ENCODE measurements at regions not wholly inside any gene's neighbourhood (a gene's known extent, or its start where the extent isn't known, plus 50 kb on each side); places are given as distances from the start of the nearest gene placed in this dataset.
A peak's percentile ranks its signal among the peaks of the same experiment; 100 is the strongest.

- Histone ChIP-seq H4K20me1 (ENCODE audit: insufficient read depth) (no peaks in the 10 kb centered on the region), H3K9me2 (ENCODE audit: insufficient read depth) (0 out of 2 replicates have a peak, but pooled peaks cover 3% of the 10 kb centered on the region), H3K27ac (0 out of 2 replicates have a peak overlapping the region, but pooled peaks have one; percentile 27), H3F3A (ENCODE audit: insufficient read depth) (no peaks in the 10 kb centered on the region), H3K36me3 (ENCODE audit: low read depth) (no peaks in the 10 kb centered on the region), H3K4me2 (ENCODE audit: unreplicated experiment) (no peak overlapping the region), H3K4me3 (no peak overlapping the region), H3K9ac (no peak overlapping the region), H3K79me2 (ENCODE audit: insufficient read depth) (no peaks in the 10 kb centered on the region), H3K9me3 (ENCODE audit: low read depth) (no peaks in the 10 kb centered on the region), H3K4me1 (ENCODE audit: insufficient read depth) (peaks cover 17% of the 10 kb centered on the region), H3K27me3 (replicated peaks; ENCODE audit: insufficient read depth) (no peaks in the 10 kb centered on the region), H2AFZ (0 out of 2 replicates have a peak overlapping the region, but pooled peaks have one; percentile 2)
- in situ Hi-C loops (cut with MboI) = no loop called here
- TF ChIP-seq EZH2 (IDR thresholded peaks at IDR 0.05; ENCODE audit: insufficient read depth, poor library complexity, severe bottlenecking) (no peak), EZH2phosphoT487 (IDR thresholded peaks at IDR 0.05; ENCODE audit: insufficient read depth, low read depth) (no peak)
- DNase-seq = peak; percentile 60
- 78 to 79% methylated on average over 3 of the region's 3 CpGs for WGBS, 2 experiments (ENCODE audit: low coverage in 1 of 2, low lambda C conversion rate in 2 of 2, missing lambda C conversion rate in 2 of 2)
Observed at GRCh38 chr9:115400796-115401195, 282.8 kb upstream of the TNC start.

- Histone ChIP-seq H3K27ac (no peak overlapping the region), H4K20me1 (ENCODE audit: insufficient read depth) (no peaks in the 10 kb centered on the region), H2AFZ (no peak overlapping the region), H3K4me1 (ENCODE audit: insufficient read depth) (peaks cover 8% of the 10 kb centered on the region; the same call in 1 of the 2 replicates), H3K27me3 (replicated peaks; ENCODE audit: insufficient read depth) (no peaks in the 10 kb centered on the region), H3K4me2 (ENCODE audit: unreplicated experiment) (no peak overlapping the region), H3K9me3 (ENCODE audit: low read depth) (no peaks in the 10 kb centered on the region), H3F3A (ENCODE audit: insufficient read depth) (no peaks in the 10 kb centered on the region), H3K9ac (no peak overlapping the region), H3K4me3 (no peak overlapping the region), H3K79me2 (ENCODE audit: insufficient read depth) (no peaks in the 10 kb centered on the region), H3K36me3 (ENCODE audit: low read depth) (no peaks in the 10 kb centered on the region), H3K9me2 (ENCODE audit: insufficient read depth) (0 out of 2 replicates have a peak, but pooled peaks cover 3% of the 10 kb centered on the region)
- no peak for DNase-seq
- in situ Hi-C loops (cut with MboI) = no loop called here
- TF ChIP-seq EZH2 (IDR thresholded peaks at IDR 0.05; ENCODE audit: insufficient read depth, poor library complexity, severe bottlenecking) (no peak), EZH2phosphoT487 (IDR thresholded peaks at IDR 0.05; ENCODE audit: insufficient read depth, low read depth) (no peak)
- 78 to 94% methylated on average over 3 of the region's 3 CpGs for WGBS, 2 experiments (ENCODE audit: low coverage in 1 of 2, low lambda C conversion rate in 2 of 2, missing lambda C conversion rate in 2 of 2)
Observed at GRCh38 chr9:115401756-115402327, 283.9 kb upstream of the TNC start.

GRCh38 chr9:115403753-115404152 is 285.8 kb upstream of the TNC start:
- in situ Hi-C loops (cut with MboI) = no loop called here
- TF ChIP-seq EZH2 (IDR thresholded peaks at IDR 0.05; ENCODE audit: insufficient read depth, poor library complexity, severe bottlenecking) (no peak), EZH2phosphoT487 (IDR thresholded peaks at IDR 0.05; ENCODE audit: insufficient read depth, low read depth) (no peak)
- H2AFZ ChIP-seq = no peak overlapping the region
- no peaks in the 10 kb centered on the region for H3K27me3 ChIP-seq (replicated peaks; ENCODE audit: insufficient read depth)
- no peaks in the 10 kb centered on the region for H3F3A ChIP-seq (ENCODE audit: insufficient read depth)
- 0 out of 2 replicates have a peak, but pooled peaks cover 3% of the 10 kb centered on the region for H3K9me2 ChIP-seq (ENCODE audit: insufficient read depth)
- H3K9me3 ChIP-seq (ENCODE audit: low read depth) = no peaks in the 10 kb centered on the region
- no peak for DNase-seq
- H3K9ac ChIP-seq = no peak overlapping the region
- no peaks in the 10 kb centered on the region for H3K79me2 ChIP-seq (ENCODE audit: insufficient read depth)
- no peak overlapping the region for H3K4me2 ChIP-seq (ENCODE audit: unreplicated experiment)
- H4K20me1 ChIP-seq (ENCODE audit: insufficient read depth) = no peaks in the 10 kb centered on the region
- no peak overlapping the region for H3K27ac ChIP-seq
- no peaks in the 10 kb centered on the region for H3K36me3 ChIP-seq (ENCODE audit: low read depth)
- peaks cover 8% of the 10 kb centered on the region; the same call in 1 of the 2 replicates for H3K4me1 ChIP-seq (ENCODE audit: insufficient read depth)
- H3K4me3 ChIP-seq = no peak overlapping the region
- 94 to 95% methylated on average over 1 of the region's 1 CpG for WGBS, 2 experiments (ENCODE audit: low coverage in 1 of 2, low lambda C conversion rate in 2 of 2, missing lambda C conversion rate in 2 of 2)

GRCh38 chr9:115404311-115404710 is 286.4 kb upstream of the TNC start:
- Histone ChIP-seq H3K27ac (no peak overlapping the region), H3K4me1 (ENCODE audit: insufficient read depth) (peaks cover 8% of the 10 kb centered on the region; the same call in 1 of the 2 replicates), H3K9me3 (ENCODE audit: low read depth) (no peaks in the 10 kb centered on the region), H3K36me3 (ENCODE audit: low read depth) (no peaks in the 10 kb centered on the region), H3K4me2 (ENCODE audit: unreplicated experiment) (no peak overlapping the region), H3K9ac (no peak overlapping the region), H3F3A (ENCODE audit: insufficient read depth) (no peaks in the 10 kb centered on the region), H3K9me2 (ENCODE audit: insufficient read depth) (0 out of 2 replicates have a peak, but pooled peaks cover 3% of the 10 kb centered on the region), H3K4me3 (no peak overlapping the region), H3K79me2 (ENCODE audit: insufficient read depth) (no peaks in the 10 kb centered on the region), H3K27me3 (replicated peaks; ENCODE audit: insufficient read depth) (no peaks in the 10 kb centered on the region), H4K20me1 (ENCODE audit: insufficient read depth) (no peaks in the 10 kb centered on the region), H2AFZ (no peak overlapping the region)
- no peak for TF ChIP-seq EZH2phosphoT487 (IDR thresholded peaks at IDR 0.05; ENCODE audit: insufficient read depth, low read depth)
- TF ChIP-seq EZH2 (IDR thresholded peaks at IDR 0.05; ENCODE audit: insufficient read depth, poor library complexity, severe bottlenecking) = no peak
- in situ Hi-C loops (cut with MboI) = no loop called here
- no peak for DNase-seq
